A673 (cell line): ENCODE measurements at regions not wholly inside any gene's neighbourhood (a gene's known extent, or its start where the extent isn't known, plus 50 kb on each side); places are given as distances from the start of the nearest gene placed in this dataset.

ENCODE experiments used
- EZH2 ChIP-seq: fragments of 200-600 bp; sonication (generic); IDR thresholded peaks from 2 replicates; pipeline ENCODE4 v1.6.1; 2017; ENCODE audit warnings: borderline replicate concordance, low read depth, mild to moderate bottlenecking, mixed read lengths, antibody characterized with exemption, low read length; ENCODE audit not compliant: poor library complexity, severe bottlenecking
- TF ChIP-seq, protein P1 (sequence below): fragments of 300-800, 200-600 bp; sonication (generic); conservative IDR thresholded peaks from 2 replicates; pipeline ENCODE4 v1.5.1; 2017; ENCODE audit warnings: low read depth, mild to moderate bottlenecking, antibody characterized with exemption, low read length, moderate library complexity, mixed read lengths

DNA sequence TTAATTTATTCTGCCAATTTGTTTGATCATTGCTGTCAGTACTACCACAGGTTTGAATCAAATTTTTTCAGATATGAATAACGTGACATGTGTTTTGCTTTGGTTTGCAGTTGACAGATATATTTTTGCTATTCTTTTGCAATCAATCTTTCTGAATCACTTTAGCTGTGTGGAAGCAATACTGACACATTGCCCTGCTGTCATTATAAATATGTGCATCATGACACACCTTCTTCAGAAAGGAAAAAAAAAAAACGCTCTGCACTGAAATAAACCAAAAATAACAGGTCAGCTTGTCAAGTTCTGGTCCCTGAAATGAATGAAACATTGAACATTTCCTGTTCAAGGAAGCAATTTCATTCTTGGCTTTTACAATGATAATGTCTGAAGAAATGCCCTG lies 93.8 kb upstream of the FAM13C start:
- TF ChIP-seq, protein P1, sequence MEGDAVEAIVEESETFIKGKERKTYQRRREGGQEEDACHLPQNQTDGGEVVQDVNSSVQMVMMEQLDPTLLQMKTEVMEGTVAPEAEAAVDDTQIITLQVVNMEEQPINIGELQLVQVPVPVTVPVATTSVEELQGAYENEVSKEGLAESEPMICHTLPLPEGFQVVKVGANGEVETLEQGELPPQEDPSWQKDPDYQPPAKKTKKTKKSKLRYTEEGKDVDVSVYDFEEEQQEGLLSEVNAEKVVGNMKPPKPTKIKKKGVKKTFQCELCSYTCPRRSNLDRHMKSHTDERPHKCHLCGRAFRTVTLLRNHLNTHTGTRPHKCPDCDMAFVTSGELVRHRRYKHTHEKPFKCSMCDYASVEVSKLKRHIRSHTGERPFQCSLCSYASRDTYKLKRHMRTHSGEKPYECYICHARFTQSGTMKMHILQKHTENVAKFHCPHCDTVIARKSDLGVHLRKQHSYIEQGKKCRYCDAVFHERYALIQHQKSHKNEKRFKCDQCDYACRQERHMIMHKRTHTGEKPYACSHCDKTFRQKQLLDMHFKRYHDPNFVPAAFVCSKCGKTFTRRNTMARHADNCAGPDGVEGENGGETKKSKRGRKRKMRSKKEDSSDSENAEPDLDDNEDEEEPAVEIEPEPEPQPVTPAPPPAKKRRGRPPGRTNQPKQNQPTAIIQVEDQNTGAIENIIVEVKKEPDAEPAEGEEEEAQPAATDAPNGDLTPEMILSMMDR = no peak
- TF ChIP-seq EZH2 = no peak
